OCI-LY3 (cell line): ENCODE measurements at regions not wholly inside any gene's neighbourhood (a gene's known extent, or its start where the extent isn't known, plus 50 kb on each side); places are given as distances from the start of the nearest gene placed in this dataset.

Experiments
- CTCF ChIP-seq: fragments of 200-600, 300-600 bp; sonication (generic); IDR thresholded peaks from 2 replicates; pipeline ENCODE4 v1.5.1; 2014; ENCODE audit warnings: antibody characterized with exemption, low read length, low read depth
- EZH2phosphoT487 ChIP-seq: fragments of 200-600 bp; shearing (Covaris generic); IDR thresholded peaks from 2 replicates; pipeline ENCODE4 v1.6.1; 2018; ENCODE audit warnings: antibody characterized with exemption, mixed run types, low read depth

GRCh38 chr3:83218383-83219200, 1457.1 kb upstream of the GBE1 start:
- TF ChIP-seq CTCF (no peak), EZH2phosphoT487 (no peak)
